ENCODE measurements at regions not wholly inside any gene's neighbourhood (a gene's known extent, or its start where the extent isn't known, plus 50 kb on each side); places are given as distances from the start of the nearest gene placed in this dataset.

- in situ Hi-C loops (cut with MboI; ENCODE audit: low sequenced_read_pairs, unreplicated experiment), result loop anchor here (25.0 kb wide), 1 partner anchor 833 kb away; the partner anchor contains the start of gene BDNF
Measured at GRCh38 chr11:28545536-28545935, 437.3 kb downstream of the METTL15 start.

GRCh38 chr11:28542561-28542960 is 434.4 kb downstream of the METTL15 start:
- in situ Hi-C loops (cut with MboI; ENCODE audit: low sequenced_read_pairs, unreplicated experiment), result loop anchor here (25.0 kb wide), 1 partner anchor 830 kb away; the partner anchor contains the start of gene BDNF
- no peak for TF ChIP-seq CTCF (IDR thresholded peaks at IDR 0.05; ENCODE audit: borderline replicate concordance, control extremely low read depth, extremely low read depth, insufficient read depth, missing control alignments)
- no peak for DNase-seq (ENCODE audit: low spot score)

More at GRCh38 chr11:28545536-28545935, 437.3 kb downstream of the METTL15 start:
- DNase-seq (ENCODE audit: low spot score), result no peak
- TF ChIP-seq CTCF (IDR thresholded peaks at IDR 0.05; ENCODE audit: borderline replicate concordance, control extremely low read depth, extremely low read depth, insufficient read depth, missing control alignments), result no peak

GRCh38 chr11:28539239-28540030 is 431.2 kb downstream of the METTL15 start:
- in situ Hi-C loops (cut with MboI; ENCODE audit: low sequenced_read_pairs, unreplicated experiment), result loop anchor here (25.0 kb wide), 1 partner anchor 827 kb away; the partner anchor contains the start of gene BDNF
- DNase-seq (ENCODE audit: low spot score), result no peak
- no peak for TF ChIP-seq CTCF (IDR thresholded peaks at IDR 0.05; ENCODE audit: borderline replicate concordance, control extremely low read depth, extremely low read depth, insufficient read depth, missing control alignments)

- no peak for TF ChIP-seq CTCF (IDR thresholded peaks at IDR 0.05; ENCODE audit: borderline replicate concordance, control extremely low read depth, extremely low read depth, insufficient read depth, missing control alignments)
- no peak for DNase-seq (ENCODE audit: low spot score)
- in situ Hi-C loops (cut with MboI; ENCODE audit: low sequenced_read_pairs, unreplicated experiment), result loop anchor here (25.0 kb wide), 1 partner anchor 826 kb away; the partner anchor contains the start of gene BDNF
Measured at GRCh38 chr11:28537822-28538221, 429.6 kb downstream of the METTL15 start.

- in situ Hi-C loops (cut with MboI; ENCODE audit: low sequenced_read_pairs, unreplicated experiment), result loop anchor here (25.0 kb wide), 1 partner anchor 824 kb away; the partner anchor contains the start of gene BDNF
- no peak for DNase-seq (ENCODE audit: low spot score)
- TF ChIP-seq CTCF (IDR thresholded peaks at IDR 0.05; ENCODE audit: borderline replicate concordance, control extremely low read depth, extremely low read depth, insufficient read depth, missing control alignments), result no peak
Measured at GRCh38 chr11:28536504-28537267, 428.5 kb downstream of the METTL15 start.

- no peak for DNase-seq (ENCODE audit: low spot score)
- in situ Hi-C loops (cut with MboI; ENCODE audit: low sequenced_read_pairs, unreplicated experiment), result loop anchor here (25.0 kb wide), 1 partner anchor 823 kb away; the partner anchor contains the start of gene BDNF
- no peak for TF ChIP-seq CTCF (IDR thresholded peaks at IDR 0.05; ENCODE audit: borderline replicate concordance, control extremely low read depth, extremely low read depth, insufficient read depth, missing control alignments)
Measured at GRCh38 chr11:28535677-28536076, 427.5 kb downstream of the METTL15 start.

Measured in GM13976 (cell line).